ENCODE measurements at regions not wholly inside any gene's neighbourhood (a gene's known extent, or its start where the extent isn't known, plus 50 kb on each side); places are given as distances from the start of the nearest gene placed in this dataset.

DNA sequence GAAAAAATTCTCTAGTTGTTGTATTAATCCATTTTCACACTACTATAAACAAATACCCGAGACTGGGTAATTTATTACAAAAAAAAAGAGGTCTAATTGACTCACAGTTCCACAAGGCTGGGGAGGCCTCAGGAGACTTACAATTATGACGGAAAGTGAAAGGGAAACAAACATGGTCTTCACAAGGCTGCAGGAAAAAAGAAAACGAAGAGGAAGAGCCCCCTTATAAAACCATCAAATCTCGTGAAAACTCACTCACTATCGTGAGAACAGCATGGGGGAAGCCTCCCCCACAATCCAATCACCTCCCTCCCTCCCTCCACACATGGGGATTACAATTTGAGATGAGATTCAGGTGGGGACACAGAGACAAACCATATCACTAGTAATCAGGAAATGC is 61.7 kb upstream of the SPTBN1 start:
- TF ChIP-seq, protein P1, sequence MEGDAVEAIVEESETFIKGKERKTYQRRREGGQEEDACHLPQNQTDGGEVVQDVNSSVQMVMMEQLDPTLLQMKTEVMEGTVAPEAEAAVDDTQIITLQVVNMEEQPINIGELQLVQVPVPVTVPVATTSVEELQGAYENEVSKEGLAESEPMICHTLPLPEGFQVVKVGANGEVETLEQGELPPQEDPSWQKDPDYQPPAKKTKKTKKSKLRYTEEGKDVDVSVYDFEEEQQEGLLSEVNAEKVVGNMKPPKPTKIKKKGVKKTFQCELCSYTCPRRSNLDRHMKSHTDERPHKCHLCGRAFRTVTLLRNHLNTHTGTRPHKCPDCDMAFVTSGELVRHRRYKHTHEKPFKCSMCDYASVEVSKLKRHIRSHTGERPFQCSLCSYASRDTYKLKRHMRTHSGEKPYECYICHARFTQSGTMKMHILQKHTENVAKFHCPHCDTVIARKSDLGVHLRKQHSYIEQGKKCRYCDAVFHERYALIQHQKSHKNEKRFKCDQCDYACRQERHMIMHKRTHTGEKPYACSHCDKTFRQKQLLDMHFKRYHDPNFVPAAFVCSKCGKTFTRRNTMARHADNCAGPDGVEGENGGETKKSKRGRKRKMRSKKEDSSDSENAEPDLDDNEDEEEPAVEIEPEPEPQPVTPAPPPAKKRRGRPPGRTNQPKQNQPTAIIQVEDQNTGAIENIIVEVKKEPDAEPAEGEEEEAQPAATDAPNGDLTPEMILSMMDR (IDR thresholded peaks at IDR 0.05; ENCODE audit: insufficient read depth, low read length, poor library complexity, severe bottlenecking), result no peak
- no peak for TF ChIP-seq EZH2phosphoT487 (conservative IDR thresholded peaks at IDR 0.05; ENCODE audit: low read length)

All from SU-DHL-6 (cell line).